NB4 (cell line): ENCODE measurements at regions not wholly inside any gene's neighbourhood (a gene's known extent, or its start where the extent isn't known, plus 50 kb on each side); places are given as distances from the start of the nearest gene placed in this dataset.

Experiments
- CTCF ChIP-seq: IDR thresholded peaks from one replicate; pipeline ENCODE4 v1.5.1; 2012; ENCODE audit warnings: low read depth, low read length
- MAX ChIP-seq: IDR thresholded peaks from 2 replicates; pipeline ENCODE4 v1.6.1; 2011; ENCODE audit warnings: low read depth, low read length
- POLR2A ChIP-seq: IDR thresholded peaks from 2 replicates; pipeline ENCODE4 v1.6.1; 2011; ENCODE audit warnings: mild to moderate bottlenecking; ENCODE audit not compliant: insufficient read length; ENCODE audit errors: extremely low read depth

- TF ChIP-seq CTCF (no peak), POLR2A (no peak), MAX (no peak)
Observed at GRCh38 chr5:74382987-74383593, 257.4 kb downstream of the ENC1 start.
